GM12878 (cell line): ENCODE measurements at regions not wholly inside any gene's neighbourhood (a gene's known extent, or its start where the extent isn't known, plus 50 kb on each side); places are given as distances from the start of the nearest gene placed in this dataset.
A peak's percentile ranks its signal among the peaks of the same experiment; 100 is the strongest.

Experiments
- ATAC-seq: fragments of 200-7000 bp; cut with Tn5 transposase; 3 replicates; pipeline ENCODE4 v1.9.1; 2020; ENCODE audit warnings: mild to moderate bottlenecking, moderate library complexity
- BruUV-seq: library from RNA; stranded (reverse); fragments of 400-500 nt; replicated peaks from 2 replicates; lab custom pipeline; 2021; lab: Mats Ljungman, UMichigan
- CTCF ChIA-PET: fragments of 300-600 bp; sonication (Branson Sonifier 250); formaldehyde crosslinking; extraction: SDS; loops from one replicate; lab custom pipeline; 2021; ENCODE audit warnings: inconsistent platforms; lab: Yijun Ruan, JAX
- POLR2A ChIA-PET: fragments of 350-600 bp; formaldehyde crosslinking; extraction: SDS; loops from one replicate; lab custom pipeline; 2021; ENCODE audit warnings: inconsistent platforms; lab: Charles Lee
- RAD21 ChIA-PET: fragments of 300-600 bp; sonication (Branson Sonifier 250); formaldehyde crosslinking; loops from one replicate; lab custom pipeline; 2023; ENCODE audit warnings: antibody characterized with exemption; ENCODE audit not compliant: unreplicated experiment; lab: Charles Lee
- SMC1A ChIA-PET: fragments of 300-600 bp; sonication (Branson Sonifier 250); formaldehyde crosslinking; loops from one replicate; lab custom pipeline; 2023; ENCODE audit not compliant: unreplicated experiment, uncharacterized antibody; lab: Charles Lee
- DNase-seq: peaks from one replicate; pipeline ENCODE4 v3.0.0-alpha.2; 2011; ENCODE audit warnings: low read depth, low spot score
- FAIRE-seq: peaks from 3 replicates; lab custom pipeline; 2011; peaks lifted over from hg19 to GRCh38; lab: Jason Lieb, UNC
- H2AFZ ChIP-seq: 2 replicates; pipeline ENCODE4 v1.6.0; 2011; ENCODE audit warnings: low read depth, low read length, control low read depth; ENCODE audit not compliant: control insufficient read depth
- H3K27ac ChIP-seq: 2 replicates; pipeline ENCODE4 v1.5.1; 2011; ENCODE audit warnings: control low read depth; ENCODE audit not compliant: control insufficient read depth, insufficient read depth
- H3K27me3 ChIP-seq, 2 experiments: replicated peaks in 1 of 2; 2 replicates each; pipeline versions ENCODE4 v1.6.0 to v1.6.1; 2011; ENCODE audit warnings: low read length in 1 of 2; ENCODE audit not compliant: control insufficient read depth in 2 of 2, insufficient read depth in 2 of 2
- H3K36me3 ChIP-seq, 2 experiments: 2 replicates each; pipeline ENCODE4 v1.5.1; 2011; ENCODE audit warnings: low read length in 1 of 2; ENCODE audit not compliant: control insufficient read depth in 2 of 2, insufficient read depth in 2 of 2
- H3K4me1 ChIP-seq: 2 replicates; pipeline ENCODE4 v1.6.1; 2011; ENCODE audit warnings: mild to moderate bottlenecking, low read length, moderate library complexity, mixed read lengths; ENCODE audit not compliant: control insufficient read depth, insufficient read depth
- H3K4me2 ChIP-seq: 2 replicates; pipeline ENCODE4 v1.6.0; 2011; ENCODE audit warnings: control low read depth; ENCODE audit not compliant: control insufficient read depth, insufficient read depth
- H3K4me3 ChIP-seq: fragments of 200-600 bp; sonication (generic); 2 replicates; pipeline ENCODE4 v1.5.1; 2016
- H3K79me2 ChIP-seq: 2 replicates; pipeline ENCODE4 v1.6.0; 2011; ENCODE audit warnings: low read length; ENCODE audit not compliant: control insufficient read depth, insufficient read depth
- H3K9ac ChIP-seq: 2 replicates; pipeline ENCODE4 v1.8.0; 2011; ENCODE audit warnings: low read length, control low read depth, mixed read lengths; ENCODE audit not compliant: control insufficient read depth, insufficient read depth
- H3K9me3 ChIP-seq: replicated peaks from 3 replicates; pipeline ENCODE4 v1.5.1; 2011; ENCODE audit warnings: mild to moderate bottlenecking, low read length; ENCODE audit not compliant: control insufficient read depth, insufficient read depth
- H4K20me1 ChIP-seq: 2 replicates; pipeline ENCODE4 v1.6.0; 2011; ENCODE audit not compliant: control insufficient read depth, insufficient read depth
- BMI1 ChIP-seq: fragments of 450-650 bp; IDR thresholded peaks from 2 replicates; pipeline ENCODE4 v1.6.1; 2016; ENCODE audit warnings: mild to moderate bottlenecking, moderate library complexity, borderline replicate concordance
- CBFB ChIP-seq: IDR thresholded peaks from 2 replicates; pipeline ENCODE4 v1.6.1; 2016; ENCODE audit warnings: antibody characterized with exemption, low read depth
- EZH2 ChIP-seq: IDR thresholded peaks from 2 replicates; pipeline ENCODE4 v1.6.1; 2012; ENCODE audit warnings: low read depth, mild to moderate bottlenecking, control low read depth, inconsistent platforms, low read length, borderline replicate concordance; ENCODE audit not compliant: control insufficient read depth
- IRF4 ChIP-seq: IDR thresholded peaks from 2 replicates; pipeline ENCODE4 v1.6.1; 2011; ENCODE audit warnings: low read depth, low read length
- MXI1 ChIP-seq: fragments of 150-350 bp; IDR thresholded peaks from 2 replicates; pipeline ENCODE4 v1.6.1; 2011; ENCODE audit warnings: low read depth, mild to moderate bottlenecking, inconsistent platforms, low read length, improper control_type of control experiment
- MYC ChIP-seq: IDR thresholded peaks from 2 replicates; pipeline ENCODE4 v1.6.1; 2011; ENCODE audit warnings: mild to moderate bottlenecking, low read length, moderate library complexity, inconsistent platforms; ENCODE audit not compliant: insufficient read depth, insufficient replicate concordance, insufficient read length, severe bottlenecking
- NRF1 ChIP-seq: conservative IDR thresholded peaks from 2 replicates; pipeline ENCODE4 v1.6.1; 2011; ENCODE audit warnings: mild to moderate bottlenecking, low read depth, low read length, improper control_type of control experiment
- RB1 ChIP-seq: fragments of 450-650 bp; formaldehyde crosslinking; IDR thresholded peaks from 2 replicates; pipeline ENCODE4 v1.6.1; 2017; ENCODE audit warnings: mild to moderate bottlenecking, borderline replicate concordance
- ZNF217 ChIP-seq: fragments of 450-650 bp; IDR thresholded peaks from 2 replicates; pipeline ENCODE4 v1.6.1; 2017; ENCODE audit warnings: antibody characterized with exemption, mild to moderate bottlenecking
- ZNF384 ChIP-seq: IDR thresholded peaks from 2 replicates; pipeline ENCODE4 v1.6.1; 2012; ENCODE audit warnings: low read depth, mild to moderate bottlenecking, low read length, improper control_type of control experiment, borderline replicate concordance
- ZNF687 ChIP-seq: fragments of 450-650 bp; IDR thresholded peaks from 2 replicates; pipeline ENCODE4 v1.6.1; 2017; ENCODE audit warnings: mild to moderate bottlenecking, moderate library complexity
- ZSCAN29 ChIP-seq: fragments of 450-650 bp; IDR thresholded peaks from 2 replicates; pipeline ENCODE4 v1.6.1; 2017; ENCODE audit warnings: mild to moderate bottlenecking, moderate library complexity
- WGBS: methylation state at CpG from one replicate; pipeline ENCODE4 v1.1.6; 2016; ENCODE audit warnings: low lambda C conversion rate; ENCODE audit not compliant: insufficient replicate concordance, insufficient coverage; ENCODE audit errors: missing lambda C conversion rate; 5-methylcytosine and 5-hydroxymethylcytosine counted together
- in situ Hi-C: fragments of 300-500 bp; cut with MboI; formaldehyde crosslinking; loops from 9 replicates; pipeline ENCODE4 v1.14.3; 2018; ENCODE audit warnings: mixed read lengths
- intact Hi-C: fragments of 100-400 bp; cut with micrococcal nuclease; formaldehyde crosslinking; loops from one replicate; pipeline ENCODE4 v1.14.2; 2022; ENCODE audit not compliant: unreplicated experiment

DNA sequence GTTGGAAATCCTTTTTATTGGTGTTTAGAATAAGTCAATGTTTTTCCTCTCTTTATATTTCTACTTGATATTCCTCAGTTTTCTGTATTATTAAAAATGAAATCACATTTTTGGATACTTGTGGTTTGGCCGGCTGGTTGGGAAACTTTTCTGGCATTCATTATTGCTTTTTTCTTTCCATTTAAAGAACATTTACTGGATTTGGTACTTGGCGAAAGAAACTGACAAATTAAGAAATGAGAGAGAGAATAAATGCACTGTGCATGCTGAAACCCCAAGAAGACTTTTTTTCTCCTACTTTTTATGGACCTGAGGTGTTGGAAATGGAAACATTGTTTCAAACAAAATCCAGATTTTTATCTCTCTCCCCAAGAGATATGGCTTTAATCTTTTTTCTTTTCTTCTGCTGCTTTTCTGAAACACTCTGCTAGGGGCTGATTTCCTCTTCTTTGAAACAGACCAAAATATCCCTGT lies 128.4 kb downstream of the SNX18 start:
- Histone ChIP-seq H3K9me3 (no peaks in the 10 kb centered on the region), H3K79me2 (no peaks in the 10 kb centered on the region), H3K27me3 (no peaks in the 10 kb centered on the region), H3K9ac (no peak overlapping the region), H3K4me3 (no peak overlapping the region), H3K4me1 (peaks cover 20% of the 10 kb centered on the region), H3K27ac (no peak overlapping the region), H3K4me2 (peak overlapping the region; percentile 95; the same call in 1 of the 2 replicates), H4K20me1 (no peaks in the 10 kb centered on the region), H2AFZ (no peak overlapping the region), H3K36me3 (no peaks in the 10 kb centered on the region)
- ATAC-seq (no peak), DNase-seq (no peak), FAIRE-seq (peak; percentile 88)
- intact Hi-C loops: loop anchor here (5.0 kb wide), 1 partner anchor 129 kb away; the partner anchor contains the start of gene SNX18
- no TSS peak for BruUV-seq
- in situ Hi-C loops: no loop called here
- ChIA-PET POLR2A (no interaction called here), CTCF (interaction anchor here (1.4 kb wide), 1 partner anchor 35 kb away, joined by 3 read pairs; no protein-coding TSS in a partner anchor), RAD21 (no interaction called here), SMC1A (interaction anchor here (0.8 to 1.1 kb wide), 2 partner anchors 35 kb away, joined by 3 to 4 read pairs; no protein-coding TSS in a partner anchor)
- WGBS: 47% methylated on average over 2 of the region's 2 CpGs
- TF ChIP-seq BMI1 (peak; percentile 23; the same call in 1 of the 2 replicates), RB1 (no peak)

DNA sequence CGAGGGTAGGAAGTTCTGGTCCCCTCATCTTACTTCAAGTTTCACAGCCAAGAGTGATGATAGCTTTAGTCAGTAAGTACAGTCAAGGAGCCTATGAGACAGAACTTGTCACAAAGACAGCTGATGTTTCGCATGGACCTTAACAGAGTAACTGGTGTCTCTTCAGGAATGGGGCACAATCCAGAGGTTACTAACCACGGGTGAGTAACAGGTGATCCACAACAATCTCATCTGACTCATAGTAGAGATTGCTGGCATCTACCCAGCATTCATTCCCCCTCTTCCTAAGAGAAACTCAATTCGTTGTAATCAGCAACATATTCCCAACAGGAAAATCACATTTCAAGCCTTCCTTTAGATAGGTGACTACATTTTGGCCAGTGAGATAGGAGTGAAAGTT lies 126.7 kb downstream of the SNX18 start:
- no peaks in the 10 kb centered on the region for H3K9me3 ChIP-seq
- H4K20me1 ChIP-seq: no peaks in the 10 kb centered on the region
- H3K4me2 ChIP-seq: no peak overlapping the region
- no peaks in the 10 kb centered on the region for H3K79me2 ChIP-seq
- no peak for ATAC-seq
- H3K27me3 ChIP-seq: no peaks in the 10 kb centered on the region
- ChIA-PET CTCF (no interaction called here), RAD21 (no interaction called here), POLR2A (no interaction called here), SMC1A (no interaction called here)
- H3K9ac ChIP-seq: no peak overlapping the region
- H3K27ac ChIP-seq: no peak overlapping the region
- H3K4me3 ChIP-seq: no peak overlapping the region
- no peak for DNase-seq
- no peak overlapping the region for H2AFZ ChIP-seq
- BruUV-seq: no TSS peak
- no peak for FAIRE-seq
- intact Hi-C loops: no loop called here
- in situ Hi-C loops: no loop called here
- H3K36me3 ChIP-seq: no peaks in the 10 kb centered on the region
- WGBS: 70% methylated on average over 4 of the region's 4 CpGs
- H3K4me1 ChIP-seq: peaks cover 20% of the 10 kb centered on the region
- TF ChIP-seq CBFB (no peak), MXI1 (no peak), MYC (no peak), NRF1 (no peak), ZNF687 (no peak), EZH2 (no peak), ZNF217 (no peak), ZNF384 (no peak), ZSCAN29 (no peak), IRF4 (no peak)
